ENCODE measurements at regions not wholly inside any gene's neighbourhood (a gene's known extent, or its start where the extent isn't known, plus 50 kb on each side); places are given as distances from the start of the nearest gene placed in this dataset.

GRCh38 chr5:6869677-6870076 is 156.4 kb downstream of the TENT4A start:
- TF ChIP-seq CTCF (IDR thresholded peaks at IDR 0.05) (no peak), POLR2A (IDR thresholded peaks at IDR 0.05) (no peak)
- no peak overlapping the region for H3K4me3 ChIP-seq
- 84 to 87% (median 85%) methylated on average over 7 of the region's 7 CpGs for WGBS, 4 donors
- no peak for DNase-seq
- intact Hi-C loops (cut with DNase I), result no loop called here
- no peaks in the 10 kb centered on the region for H3K36me3 ChIP-seq (replicated peaks in 1 of 2)
- H3K27me3 ChIP-seq, result no peaks in the 10 kb centered on the region
- no peak overlapping the region for H3K27ac ChIP-seq
- no peaks in the 10 kb centered on the region for H3K9me3 ChIP-seq (replicated peaks in 1 of 3)
- H3K4me1 ChIP-seq (replicated peaks in 1 of 2), result no peaks in the 10 kb centered on the region

- whole genome bisulfite sequencing, 4 donors, result 84 to 89% (median 87%) methylated on average over 12 of the region's 12 CpGs
- no peak for TF ChIP-seq POLR2A (IDR thresholded peaks at IDR 0.05)
- no peak for TF ChIP-seq CTCF (IDR thresholded peaks at IDR 0.05)
- intact Hi-C loops (cut with DNase I), result no loop called here
These were observed 159.4 kb downstream of the TENT4A start for GRCh38 chr5:6872441-6873160.

GRCh38 chr5:6873359-6873758 is 160.1 kb downstream of the TENT4A start:
- DNase-seq, result no peak
- intact Hi-C loops (cut with DNase I), result no loop called here
- 87 to 91% (median 88%) methylated on average over 3 of the region's 3 CpGs for WGBS, 4 donors

More at GRCh38 chr5:6872441-6873160, 159.4 kb downstream of the TENT4A start:
- Histone ChIP-seq H3K27me3 (no peaks in the 10 kb centered on the region), H3K9me3 (replicated peaks in 1 of 3) (no peaks in the 10 kb centered on the region), H3K27ac (no peak overlapping the region), H3K4me1 (replicated peaks in 1 of 2) (no peaks in the 10 kb centered on the region), H3K36me3 (replicated peaks in 1 of 2) (no peaks in the 10 kb centered on the region), H3K4me3 (no peak overlapping the region)
- DNase-seq, result no peak

GRCh38 chr5:6875376-6875775 is 162.1 kb downstream of the TENT4A start:
- Histone ChIP-seq H3K4me1 (replicated peaks in 1 of 2) (no peaks in the 10 kb centered on the region), H3K36me3 (replicated peaks in 1 of 2) (no peaks in the 10 kb centered on the region), H3K4me3 (no peak overlapping the region), H3K27ac (no peak overlapping the region), H3K27me3 (no peaks in the 10 kb centered on the region), H3K9me3 (replicated peaks in 1 of 3) (no peaks in the 10 kb centered on the region)
- intact Hi-C loops (cut with DNase I), result no loop called here
- DNase-seq, result no peak
- TF ChIP-seq CTCF (IDR thresholded peaks at IDR 0.05) (no peak), POLR2A (IDR thresholded peaks at IDR 0.05) (no peak)
- 66 to 77% (median 73%) methylated on average over 6 of the region's 6 CpGs for WGBS, 4 donors

More at GRCh38 chr5:6873359-6873758, 160.1 kb downstream of the TENT4A start:
- Histone ChIP-seq H3K4me1 (replicated peaks in 1 of 2) (no peaks in the 10 kb centered on the region), H3K36me3 (replicated peaks in 1 of 2) (no peaks in the 10 kb centered on the region), H3K4me3 (no peak overlapping the region), H3K9me3 (replicated peaks in 1 of 3) (no peaks in the 10 kb centered on the region), H3K27me3 (no peaks in the 10 kb centered on the region), H3K27ac (no peak overlapping the region)
- TF ChIP-seq POLR2A (IDR thresholded peaks at IDR 0.05) (no peak), CTCF (IDR thresholded peaks at IDR 0.05) (no peak)
